SK-N-SH treated with all-trans-retinoic acid at 6 μM for 48 hours (cell line): ENCODE measurements at regions not wholly inside any gene's neighbourhood (a gene's known extent, or its start where the extent isn't known, plus 50 kb on each side); places are given as distances from the start of the nearest gene placed in this dataset.
A peak's percentile ranks its signal among the peaks of the same experiment; 100 is the strongest.
"Not testable (repeated sequence)": the region's sequence is repeated elsewhere in the genome, so short reads cannot be mapped to it uniquely, and the experiment has no call there.

ENCODE experiments used
- ATAC-seq: fragments of 200-7000 bp; cut with Tn5 transposase; 3 replicates; pipeline ENCODE4 v1.9.1; 2020; ENCODE audit warnings: mild to moderate bottlenecking, moderate library complexity
- ARNTL ChIP-seq: fragments of 450-650 bp; formaldehyde crosslinking; IDR thresholded peaks from 2 replicates; pipeline ENCODE4 v1.5.0; 2020; ENCODE audit warnings: low read depth, mild to moderate bottlenecking, moderate library complexity, borderline replicate concordance
- BACH2 ChIP-seq: fragments of 250-450 bp; sonication (Bioruptor Pico); IDR thresholded peaks from 2 replicates; pipeline ENCODE4 v1.9.0; 2021; ENCODE audit warnings: mild to moderate bottlenecking, borderline replicate concordance
- CSDC2 ChIP-seq: fragments of 250-450 bp; sonication (Bioruptor Pico); IDR thresholded peaks from 2 replicates; pipeline ENCODE4 v1.5.0; 2020; ENCODE audit warnings: mild to moderate bottlenecking, moderate library complexity
- ESRRG ChIP-seq: fragments of 250-450 bp; sonication (Bioruptor Pico); IDR thresholded peaks from 2 replicates; pipeline ENCODE4 v1.6.1; 2021; ENCODE audit warnings: mild to moderate bottlenecking
- GLIS3 ChIP-seq: fragments of 250-450 bp; sonication (Bioruptor Pico); IDR thresholded peaks from 2 replicates; pipeline ENCODE4 v1.5.0; 2020; ENCODE audit warnings: mild to moderate bottlenecking, moderate library complexity
- ISL1 ChIP-seq: fragments of 250-450 bp; sonication (Bioruptor Pico); IDR thresholded peaks from 2 replicates; pipeline ENCODE4 v2.1.2; 2022; ENCODE audit warnings: mild to moderate bottlenecking, moderate library complexity
- OSR1 ChIP-seq: fragments of 250-450 bp; sonication (Bioruptor Pico); IDR thresholded peaks from 2 replicates; pipeline ENCODE4 v1.8.0; 2022; ENCODE audit warnings: moderate library complexity, mild to moderate bottlenecking, inconsistent platforms
- RARB ChIP-seq: fragments of 250-450 bp; sonication (Bioruptor Pico); IDR thresholded peaks from 2 replicates; pipeline ENCODE4 v1.8.0; 2021; ENCODE audit warnings: mild to moderate bottlenecking, moderate library complexity
- SNAI2 ChIP-seq: fragments of 250-450 bp; sonication (Bioruptor Pico); IDR thresholded peaks from 2 replicates; pipeline ENCODE4 v1.5.0; 2020; ENCODE audit warnings: mild to moderate bottlenecking, moderate library complexity
- TCF4 ChIP-seq: fragments of 250-450 bp; sonication (Bioruptor Pico); IDR thresholded peaks from 2 replicates; pipeline ENCODE4 v1.8.0; 2021; ENCODE audit warnings: mild to moderate bottlenecking, moderate library complexity, borderline replicate concordance
- TOX ChIP-seq: fragments of 250-450 bp; sonication (Bioruptor Pico); IDR thresholded peaks from 2 replicates; pipeline ENCODE4 v1.8.0; 2021; ENCODE audit warnings: mild to moderate bottlenecking, moderate library complexity, borderline replicate concordance
- ZC3H10 ChIP-seq: fragments of 250-450 bp; sonication (Bioruptor Pico); IDR thresholded peaks from 2 replicates; pipeline ENCODE4 v1.5.1; 2021; ENCODE audit warnings: mild to moderate bottlenecking, moderate library complexity
- ZFP3 ChIP-seq: fragments of 250-450 bp; sonication (Bioruptor Pico); IDR thresholded peaks from 2 replicates; pipeline ENCODE4 v1.5.0; 2020; ENCODE audit warnings: mild to moderate bottlenecking, moderate library complexity
- ZFP30 ChIP-seq: fragments of 450-650 bp; formaldehyde crosslinking; IDR thresholded peaks from 2 replicates; pipeline ENCODE4 v1.5.0; 2022; ENCODE audit warnings: mild to moderate bottlenecking, moderate library complexity
- ZNF565 ChIP-seq: fragments of 450-650 bp; formaldehyde crosslinking; conservative IDR thresholded peaks from 2 replicates; pipeline ENCODE4 v1.5.0; 2020; ENCODE audit warnings: low read depth, mild to moderate bottlenecking, moderate library complexity
- ZNF8 ChIP-seq: fragments of 450-650 bp; formaldehyde crosslinking; IDR thresholded peaks from 2 replicates; pipeline ENCODE4 v1.5.0; 2020; ENCODE audit warnings: mild to moderate bottlenecking, moderate library complexity
- TF ChIP-seq, protein P1 (sequence below): fragments of 250-450 bp; sonication (Bioruptor Pico); IDR thresholded peaks from 2 replicates; pipeline ENCODE4 v1.5.0; 2020; ENCODE audit warnings: mild to moderate bottlenecking, moderate library complexity
- TF ChIP-seq, protein P2 (sequence below): fragments of 250-450 bp; sonication (Bioruptor Pico); IDR thresholded peaks from 2 replicates; pipeline ENCODE4 v1.8.0; 2021; ENCODE audit warnings: low read depth, mild to moderate bottlenecking, moderate library complexity, borderline replicate concordance
- TF ChIP-seq, protein P3 (sequence below): fragments of 250-450 bp; sonication (Bioruptor Pico); IDR thresholded peaks from 2 replicates; pipeline ENCODE4 v1.8.0; 2020; ENCODE audit warnings: mild to moderate bottlenecking, moderate library complexity, borderline replicate concordance

DNA sequence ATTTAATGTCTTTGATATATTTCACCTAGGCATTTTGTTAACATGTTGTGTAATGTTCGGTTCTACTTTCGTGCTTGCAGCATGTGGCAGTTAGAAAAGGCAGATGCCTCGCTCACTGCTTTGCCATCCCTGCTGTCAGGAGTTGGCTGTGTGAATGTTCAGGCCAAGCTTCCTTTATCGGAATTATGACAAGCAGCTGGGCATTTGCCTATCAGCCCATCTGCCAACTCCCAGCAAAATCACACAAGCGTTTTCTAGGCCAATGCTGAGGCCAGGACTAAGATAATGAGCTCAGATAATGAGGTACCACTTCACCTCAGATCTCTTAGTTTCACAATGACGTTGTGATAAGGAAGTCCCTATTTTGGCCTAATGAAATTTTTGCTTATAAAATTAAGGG, 212.7 kb upstream of the FAM3C start (continued):
- TF ChIP-seq BACH2 (no peak), RARB (no peak), ESRRG (CRISPR knock-in tag) (no peak), ZFP3 (CRISPR knock-in tag) (no peak), SNAI2 (CRISPR knock-in tag) (no peak)

DNA sequence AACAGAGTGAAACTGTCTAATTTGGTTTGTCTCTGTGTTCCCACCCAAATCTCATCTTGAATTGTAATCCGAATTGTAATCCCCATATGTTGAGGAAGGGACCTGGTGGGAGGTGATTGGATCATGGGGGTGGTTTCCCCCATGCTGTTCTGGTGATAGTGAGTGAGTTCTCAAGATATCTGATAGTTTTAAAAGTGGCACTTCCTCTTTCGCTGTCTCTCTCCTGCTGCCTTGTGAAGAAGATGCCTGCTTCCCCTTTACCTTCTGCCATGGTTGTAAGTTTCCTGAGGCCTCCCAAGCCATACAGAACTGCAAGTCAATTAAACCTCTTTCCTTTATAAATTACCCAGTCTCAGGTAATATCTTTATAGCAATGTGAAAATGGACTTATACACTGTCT, 212.1 kb upstream of the FAM3C start:
- ATAC-seq = not testable (repeated sequence)

DNA sequence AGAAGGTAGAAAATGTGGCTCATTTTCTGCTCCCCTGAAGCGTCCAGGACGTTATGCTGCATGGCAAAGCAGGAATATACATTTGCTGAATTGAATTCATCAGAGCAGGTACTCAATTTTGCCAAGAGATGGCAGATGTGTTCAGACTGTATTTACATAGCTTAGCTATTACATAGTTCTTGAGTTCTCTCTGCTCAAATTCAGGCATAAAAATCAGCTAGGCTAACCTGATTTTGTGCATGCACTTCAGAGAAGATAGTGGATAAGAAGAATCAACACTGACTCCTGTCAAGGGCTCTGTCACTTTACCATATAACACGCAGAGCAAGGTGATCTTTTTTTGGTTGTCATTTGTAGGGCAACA, 209.2 kb upstream of the FAM3C start:
- ATAC-seq = peak; percentile 72
- no peak for TF ChIP-seq OSR1 (CRISPR knock-in tag)

DNA sequence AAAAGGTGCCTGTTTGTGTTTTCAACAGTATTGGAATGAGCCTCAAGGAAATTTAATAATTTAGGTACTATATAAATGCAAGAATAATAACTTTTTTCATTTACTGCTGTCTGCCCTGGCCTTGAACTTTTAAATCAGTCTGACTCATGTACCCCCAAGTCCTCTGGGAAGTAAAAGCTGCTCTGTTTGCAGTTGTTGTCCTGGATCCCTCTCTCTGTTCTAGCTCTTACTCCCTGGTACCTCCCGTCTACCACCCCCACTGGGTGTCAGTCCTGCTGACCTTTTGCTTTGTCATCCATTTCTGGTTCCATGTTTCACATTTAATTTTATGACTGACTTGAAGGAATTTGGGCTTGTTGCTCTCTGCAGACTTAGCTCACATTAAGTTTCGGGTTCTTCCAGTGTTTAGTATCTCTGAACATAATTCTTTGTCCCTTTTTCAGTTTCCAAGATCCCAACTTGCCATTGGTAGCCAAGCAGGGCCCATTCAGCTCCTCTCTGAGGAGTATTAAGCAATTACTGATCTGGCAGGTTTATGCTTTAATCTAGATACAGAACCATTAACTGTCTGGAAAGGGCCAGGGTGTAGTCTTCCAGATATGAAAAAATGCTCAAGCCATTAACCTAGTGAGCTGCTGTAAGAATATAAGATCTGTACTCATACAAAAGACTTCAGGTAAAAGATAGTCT, 208.7 kb upstream of the FAM3C start:
- TF ChIP-seq ARNTL (CRISPR knock-in tag) (no peak), ZFP30 (CRISPR knock-in tag) (no peak), CSDC2 (CRISPR knock-in tag) (no peak), ZNF565 (CRISPR knock-in tag) (no peak), TOX (CRISPR knock-in tag) (no peak), ZFP3 (CRISPR knock-in tag) (no peak), ESRRG (CRISPR knock-in tag) (no peak), GLIS3 (CRISPR knock-in tag) (no peak)
- TF ChIP-seq, protein P1, sequence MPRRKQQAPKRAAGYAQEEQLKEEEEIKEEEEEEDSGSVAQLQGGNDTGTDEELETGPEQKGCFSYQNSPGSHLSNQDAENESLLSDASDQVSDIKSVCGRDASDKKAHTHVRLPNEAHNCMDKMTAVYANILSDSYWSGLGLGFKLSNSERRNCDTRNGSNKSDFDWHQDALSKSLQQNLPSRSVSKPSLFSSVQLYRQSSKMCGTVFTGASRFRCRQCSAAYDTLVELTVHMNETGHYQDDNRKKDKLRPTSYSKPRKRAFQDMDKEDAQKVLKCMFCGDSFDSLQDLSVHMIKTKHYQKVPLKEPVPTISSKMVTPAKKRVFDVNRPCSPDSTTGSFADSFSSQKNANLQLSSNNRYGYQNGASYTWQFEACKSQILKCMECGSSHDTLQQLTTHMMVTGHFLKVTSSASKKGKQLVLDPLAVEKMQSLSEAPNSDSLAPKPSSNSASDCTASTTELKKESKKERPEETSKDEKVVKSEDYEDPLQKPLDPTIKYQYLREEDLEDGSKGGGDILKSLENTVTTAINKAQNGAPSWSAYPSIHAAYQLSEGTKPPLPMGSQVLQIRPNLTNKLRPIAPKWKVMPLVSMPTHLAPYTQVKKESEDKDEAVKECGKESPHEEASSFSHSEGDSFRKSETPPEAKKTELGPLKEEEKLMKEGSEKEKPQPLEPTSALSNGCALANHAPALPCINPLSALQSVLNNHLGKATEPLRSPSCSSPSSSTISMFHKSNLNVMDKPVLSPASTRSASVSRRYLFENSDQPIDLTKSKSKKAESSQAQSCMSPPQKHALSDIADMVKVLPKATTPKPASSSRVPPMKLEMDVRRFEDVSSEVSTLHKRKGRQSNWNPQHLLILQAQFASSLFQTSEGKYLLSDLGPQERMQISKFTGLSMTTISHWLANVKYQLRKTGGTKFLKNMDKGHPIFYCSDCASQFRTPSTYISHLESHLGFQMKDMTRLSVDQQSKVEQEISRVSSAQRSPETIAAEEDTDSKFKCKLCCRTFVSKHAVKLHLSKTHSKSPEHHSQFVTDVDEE (CRISPR knock-in tag) = no peak
- peak; percentile 18; the same call in 2 of the 3 replicates for ATAC-seq

DNA sequence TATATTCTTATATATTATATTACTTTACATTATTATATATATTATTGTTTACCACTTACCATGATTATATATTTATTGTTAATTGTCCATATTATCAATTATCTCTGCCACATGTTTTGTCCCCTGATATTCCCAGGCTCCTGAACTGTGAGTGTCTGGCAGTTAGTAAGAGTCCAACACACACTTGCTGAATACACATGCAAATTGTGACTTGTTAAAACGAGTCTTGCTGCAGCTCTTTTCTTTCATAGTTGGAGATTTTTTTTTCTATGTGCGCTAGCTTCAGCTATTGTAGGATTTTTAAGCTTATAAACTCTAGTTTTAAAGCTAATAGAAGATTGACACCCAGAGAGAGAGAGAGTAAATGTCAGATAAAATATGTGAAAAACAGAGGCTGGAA, 207.8 kb upstream of the FAM3C start:
- ATAC-seq = no peak
- TF ChIP-seq ISL1 = no peak
- TF ChIP-seq ZFP3 (CRISPR knock-in tag) = no peak
- TF ChIP-seq ESRRG (CRISPR knock-in tag) = no peak

DNA sequence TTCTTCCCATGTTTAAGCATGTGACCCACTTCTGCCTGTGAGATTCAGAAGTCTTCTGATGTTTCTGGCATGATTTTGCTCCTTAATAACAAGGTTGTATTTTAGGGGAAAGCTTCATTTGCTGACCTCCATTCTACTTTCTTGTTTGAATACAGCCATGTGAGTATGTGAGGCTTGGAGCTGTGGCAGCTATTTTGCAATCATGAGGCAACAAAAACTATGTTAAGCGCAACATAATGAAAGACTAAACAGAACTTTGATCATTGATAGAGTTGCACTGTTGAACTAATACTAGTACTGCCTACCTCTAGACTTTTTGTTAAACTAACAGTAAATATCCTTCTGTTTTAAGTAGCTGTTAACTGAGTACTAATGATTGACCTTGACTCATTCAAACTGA, 203.8 kb upstream of the FAM3C start:
- TF ChIP-seq ISL1 = no peak
- no peak for TF ChIP-seq CSDC2 (CRISPR knock-in tag)
- TF ChIP-seq, protein P1 (CRISPR knock-in tag) = no peak
- TF ChIP-seq, protein P2, sequence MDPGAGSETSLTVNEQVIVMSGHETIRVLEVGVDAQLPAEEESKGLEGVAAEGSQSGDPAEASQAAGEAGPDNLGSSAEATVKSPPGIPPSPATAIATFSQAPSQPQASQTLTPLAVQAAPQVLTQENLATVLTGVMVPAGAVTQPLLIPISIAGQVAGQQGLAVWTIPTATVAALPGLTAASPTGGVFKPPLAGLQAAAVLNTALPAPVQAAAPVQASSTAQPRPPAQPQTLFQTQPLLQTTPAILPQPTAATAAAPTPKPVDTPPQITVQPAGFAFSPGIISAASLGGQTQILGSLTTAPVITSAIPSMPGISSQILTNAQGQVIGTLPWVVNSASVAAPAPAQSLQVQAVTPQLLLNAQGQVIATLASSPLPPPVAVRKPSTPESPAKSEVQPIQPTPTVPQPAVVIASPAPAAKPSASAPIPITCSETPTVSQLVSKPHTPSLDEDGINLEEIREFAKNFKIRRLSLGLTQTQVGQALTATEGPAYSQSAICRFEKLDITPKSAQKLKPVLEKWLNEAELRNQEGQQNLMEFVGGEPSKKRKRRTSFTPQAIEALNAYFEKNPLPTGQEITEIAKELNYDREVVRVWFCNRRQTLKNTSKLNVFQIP = no peak
- no peak for TF ChIP-seq SNAI2 (CRISPR knock-in tag)
- TF ChIP-seq RARB = no peak
- TF ChIP-seq TCF4 (CRISPR knock-in tag) = no peak
- TF ChIP-seq ZFP30 (CRISPR knock-in tag) = no peak
- TF ChIP-seq, protein P3, sequence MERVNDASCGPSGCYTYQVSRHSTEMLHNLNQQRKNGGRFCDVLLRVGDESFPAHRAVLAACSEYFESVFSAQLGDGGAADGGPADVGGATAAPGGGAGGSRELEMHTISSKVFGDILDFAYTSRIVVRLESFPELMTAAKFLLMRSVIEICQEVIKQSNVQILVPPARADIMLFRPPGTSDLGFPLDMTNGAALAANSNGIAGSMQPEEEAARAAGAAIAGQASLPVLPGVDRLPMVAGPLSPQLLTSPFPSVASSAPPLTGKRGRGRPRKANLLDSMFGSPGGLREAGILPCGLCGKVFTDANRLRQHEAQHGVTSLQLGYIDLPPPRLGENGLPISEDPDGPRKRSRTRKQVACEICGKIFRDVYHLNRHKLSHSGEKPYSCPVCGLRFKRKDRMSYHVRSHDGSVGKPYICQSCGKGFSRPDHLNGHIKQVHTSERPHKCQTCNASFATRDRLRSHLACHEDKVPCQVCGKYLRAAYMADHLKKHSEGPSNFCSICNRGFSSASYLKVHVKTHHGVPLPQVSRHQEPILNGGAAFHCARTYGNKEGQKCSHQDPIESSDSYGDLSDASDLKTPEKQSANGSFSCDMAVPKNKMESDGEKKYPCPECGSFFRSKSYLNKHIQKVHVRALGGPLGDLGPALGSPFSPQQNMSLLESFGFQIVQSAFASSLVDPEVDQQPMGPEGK (CRISPR knock-in tag) = no peak
- TF ChIP-seq TOX (CRISPR knock-in tag) = no peak
- TF ChIP-seq ZNF8 = no peak
- no peak for TF ChIP-seq BACH2
- TF ChIP-seq ZNF565 (CRISPR knock-in tag) = no peak
- TF ChIP-seq ZC3H10 = no peak
- no peak for TF ChIP-seq ESRRG (CRISPR knock-in tag)
- TF ChIP-seq ARNTL (CRISPR knock-in tag) = no peak
- TF ChIP-seq GLIS3 (CRISPR knock-in tag) = no peak
- TF ChIP-seq, all 23 proteins: peak for 0
- no peak for ATAC-seq
